Spinal cord (tissue), 9 donors: ENCODE measurements at regions not wholly inside any gene's neighbourhood (a gene's known extent, or its start where the extent isn't known, plus 50 kb on each side); places are given as distances from the start of the nearest gene placed in this dataset.

Experiments used
- DNase-seq, 6 donors: peaks; one replicate each; pipeline versions ENCODE4 v3.0.0 to v3.0.0-alpha.2; 2013 to 2015; ENCODE audit warnings: low spot score in 6 of 6, low read depth in 4 of 6
- H3K27ac ChIP-seq: one replicate; pipeline ENCODE4 v1.5.1; 2013; ENCODE audit warnings: low read depth, low read length, control low read depth
- H3K27me3 ChIP-seq: one replicate; pipeline ENCODE4 v1.6.1; 2013; ENCODE audit warnings: low read length; ENCODE audit not compliant: control insufficient read depth, insufficient read depth
- H3K36me3 ChIP-seq: one replicate; pipeline ENCODE4 v1.6.1; 2013; ENCODE audit warnings: low read length; ENCODE audit not compliant: control insufficient read depth, insufficient read depth
- H3K4me1 ChIP-seq: one replicate; pipeline ENCODE4 v1.6.1; 2013; ENCODE audit warnings: low read length; ENCODE audit not compliant: control insufficient read depth, insufficient read depth
- H3K4me3 ChIP-seq: one replicate; pipeline ENCODE4 v1.5.1; 2013; ENCODE audit warnings: low read depth, low read length, control low read depth
- H3K9me3 ChIP-seq: one replicate; pipeline ENCODE4 v1.6.1; 2013; ENCODE audit warnings: low read length; ENCODE audit not compliant: control insufficient read depth, insufficient read depth
- WGBS: methylation state at CpG from one replicate; pipeline ENCODE4 v1.1.5; 2013; ENCODE audit warnings: missing lambda C conversion rate; ENCODE audit not compliant: insufficient coverage; 5-methylcytosine and 5-hydroxymethylcytosine counted together
- donor health status: healthy.

DNA sequence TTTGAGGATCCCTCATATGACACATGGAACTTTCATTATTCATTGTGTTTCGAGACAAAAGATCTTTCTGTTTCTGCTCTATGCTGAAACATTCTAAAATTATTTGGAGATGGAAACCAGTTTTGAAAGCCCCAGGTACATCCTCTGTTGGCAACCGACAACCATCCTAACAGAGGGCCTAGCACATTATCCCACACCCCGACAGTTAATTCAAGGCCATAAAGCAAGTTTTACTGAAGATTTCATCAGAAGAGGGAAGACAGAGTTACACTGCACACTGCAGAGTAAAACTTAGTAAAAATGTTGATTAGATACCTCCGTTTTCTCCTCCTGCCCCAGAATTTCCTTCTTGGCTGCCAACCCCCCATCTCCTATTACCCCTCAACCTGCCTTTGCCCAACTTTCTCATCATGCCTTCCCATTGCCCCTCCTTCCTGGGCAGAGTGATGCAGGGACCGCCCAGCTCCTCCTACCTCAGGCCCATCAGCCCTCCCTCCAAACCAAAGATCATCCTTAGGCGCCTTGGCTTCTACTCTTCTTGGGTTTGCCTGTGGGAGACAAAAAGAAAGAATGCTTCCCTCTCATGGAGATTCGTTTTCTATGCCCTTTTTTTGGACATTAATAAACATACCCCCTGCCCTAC is 52.9 kb upstream of the CITED4 start:
- Histone ChIP-seq H3K27ac (no peak overlapping the region), H3K9me3 (no peaks in the 10 kb centered on the region), H3K27me3 (no peaks in the 10 kb centered on the region), H3K4me3 (no peak overlapping the region), H3K4me1 (peaks cover 11% of the 10 kb centered on the region), H3K36me3 (no peaks in the 10 kb centered on the region)
- no peak for DNase-seq
- 60% methylated on average over 1 of the region's 7 CpGs for WGBS

DNA sequence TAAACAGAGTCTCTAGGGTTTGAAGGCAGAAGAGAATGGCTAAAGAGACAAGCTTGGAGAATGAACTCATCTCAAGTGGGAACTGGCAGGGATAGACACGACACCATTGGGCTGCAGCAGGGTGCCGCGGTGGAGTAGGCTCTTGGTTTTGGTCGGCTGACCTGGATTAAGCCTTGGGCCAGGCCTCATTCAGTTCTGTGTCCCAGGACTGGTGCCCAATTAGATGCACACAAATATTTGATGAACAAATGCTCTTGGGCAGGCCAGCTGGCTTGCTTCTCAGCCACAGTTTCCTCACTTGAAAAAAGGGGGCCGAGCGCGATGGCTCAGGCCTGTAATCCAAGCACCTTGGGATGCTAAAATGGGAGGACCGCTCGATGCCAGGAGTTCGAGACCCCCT is 53.4 kb upstream of the CITED4 start:
- Histone ChIP-seq H3K27ac (no peak overlapping the region), H3K9me3 (no peaks in the 10 kb centered on the region), H3K36me3 (no peaks in the 10 kb centered on the region), H3K27me3 (no peaks in the 10 kb centered on the region), H3K4me1 (peaks cover 11% of the 10 kb centered on the region), H3K4me3 (no peak overlapping the region)
- WGBS = 88% methylated on average over 4 of the region's 10 CpGs
- no peak for DNase-seq

DNA sequence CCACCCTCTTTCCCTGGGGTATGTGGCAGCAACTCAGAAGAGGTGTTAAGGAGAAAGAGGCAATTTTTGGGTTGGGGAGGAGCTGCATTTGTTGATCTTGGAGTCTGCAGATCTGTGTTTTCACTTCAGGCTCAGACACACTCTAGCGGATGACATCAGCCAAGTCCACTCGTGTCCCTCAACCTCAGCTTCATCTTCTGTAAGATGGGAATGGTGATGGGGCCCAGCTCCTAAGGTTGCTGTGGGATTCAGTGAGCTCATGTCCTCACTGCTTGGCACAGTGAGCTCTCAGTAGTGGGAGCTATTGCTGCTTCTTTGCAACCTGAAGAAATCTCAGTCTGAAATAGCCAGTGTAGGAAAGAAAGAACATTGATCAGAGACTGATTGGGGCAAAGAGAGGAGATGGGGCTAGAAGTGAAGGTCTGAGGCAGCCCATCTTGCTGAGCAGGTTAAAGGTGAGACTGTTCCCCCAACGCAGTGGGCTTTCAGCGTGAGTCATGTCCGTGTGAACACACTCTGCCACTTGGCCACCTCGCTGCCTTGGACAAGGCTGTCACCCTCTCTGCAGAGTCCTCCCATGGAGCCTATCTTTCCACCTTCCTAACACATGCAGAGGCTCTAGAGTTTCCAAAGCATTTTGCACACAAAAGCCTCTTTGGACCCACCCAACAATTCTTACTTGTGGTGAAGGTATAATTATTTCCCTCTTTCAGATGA is 56.0 kb upstream of the CITED4 start:
- 90% methylated on average over 4 of the region's 6 CpGs for WGBS

DNA sequence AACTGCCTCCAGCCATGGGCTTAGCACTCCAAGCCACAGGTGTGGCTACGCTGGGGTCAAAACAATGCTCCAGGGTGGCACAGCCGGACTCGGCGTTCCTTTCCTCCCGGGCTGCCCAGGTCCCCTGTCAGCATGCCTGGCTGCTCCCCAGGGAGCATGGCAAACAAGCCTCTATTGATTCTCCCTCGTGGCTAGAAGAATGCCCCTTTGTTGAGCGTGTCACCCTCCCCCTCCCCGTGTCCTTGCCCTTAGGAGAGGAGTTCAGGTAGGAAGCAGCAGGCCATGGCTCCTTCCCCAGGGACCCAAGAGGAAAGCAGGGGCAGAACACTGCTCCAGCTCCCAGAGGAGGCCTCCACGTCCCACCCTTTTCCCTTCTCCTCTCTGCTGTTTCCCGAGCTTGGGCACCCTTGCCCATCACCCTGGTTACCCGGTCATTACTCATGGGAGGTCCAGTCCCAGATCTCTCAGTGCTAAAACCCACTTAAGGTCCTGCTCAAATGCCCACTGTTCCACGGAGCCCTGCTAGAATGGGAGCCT is 57.4 kb upstream of the CITED4 start:
- Histone ChIP-seq H3K36me3 (no peaks in the 10 kb centered on the region), H3K9me3 (no peaks in the 10 kb centered on the region), H3K4me1 (peaks cover 16% of the 10 kb centered on the region), H3K27me3 (no peaks in the 10 kb centered on the region), H3K4me3 (no peak overlapping the region), H3K27ac (no peak overlapping the region)
- 39% methylated on average over 12 of the region's 12 CpGs for WGBS
- DNase-seq = peak in 2 of 6 donors; percentile 15 to 37

More for the DNA sequence above, 56.0 kb upstream of the CITED4 start:
- no peak overlapping the region for H3K4me3 ChIP-seq
- DNase-seq = no peak
- peaks cover 15% of the 10 kb centered on the region for H3K4me1 ChIP-seq
- H3K9me3 ChIP-seq = no peaks in the 10 kb centered on the region
- H3K36me3 ChIP-seq = no peaks in the 10 kb centered on the region
- no peak overlapping the region for H3K27ac ChIP-seq
- no peaks in the 10 kb centered on the region for H3K27me3 ChIP-seq

DNA sequence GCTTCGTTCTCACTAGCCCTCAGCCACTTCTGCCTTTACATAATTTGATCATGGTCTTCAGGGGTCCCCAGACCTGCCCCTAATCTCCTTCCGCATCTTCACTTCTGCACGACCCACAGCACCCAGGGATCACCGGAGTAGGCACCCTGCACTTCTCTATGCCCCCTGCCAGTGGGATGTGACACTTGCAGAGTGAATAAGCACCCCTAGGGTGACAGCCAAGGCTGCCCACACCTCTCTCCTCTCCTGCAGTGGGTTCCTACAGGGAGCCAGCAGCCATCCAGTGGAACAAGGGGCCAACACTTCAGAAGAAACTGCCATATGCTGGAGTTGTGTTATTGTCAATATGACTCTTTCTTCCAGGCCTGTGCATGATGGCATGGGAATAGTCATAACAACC is 58.0 kb upstream of the CTPS1 start:
- Histone ChIP-seq H3K4me3 (no peak overlapping the region), H3K4me1 (peaks cover 16% of the 10 kb centered on the region), H3K36me3 (no peaks in the 10 kb centered on the region), H3K27ac (no peak overlapping the region), H3K27me3 (no peaks in the 10 kb centered on the region), H3K9me3 (no peaks in the 10 kb centered on the region)
- 88% methylated on average over 4 of the region's 4 CpGs for WGBS
- no peak for DNase-seq

DNA sequence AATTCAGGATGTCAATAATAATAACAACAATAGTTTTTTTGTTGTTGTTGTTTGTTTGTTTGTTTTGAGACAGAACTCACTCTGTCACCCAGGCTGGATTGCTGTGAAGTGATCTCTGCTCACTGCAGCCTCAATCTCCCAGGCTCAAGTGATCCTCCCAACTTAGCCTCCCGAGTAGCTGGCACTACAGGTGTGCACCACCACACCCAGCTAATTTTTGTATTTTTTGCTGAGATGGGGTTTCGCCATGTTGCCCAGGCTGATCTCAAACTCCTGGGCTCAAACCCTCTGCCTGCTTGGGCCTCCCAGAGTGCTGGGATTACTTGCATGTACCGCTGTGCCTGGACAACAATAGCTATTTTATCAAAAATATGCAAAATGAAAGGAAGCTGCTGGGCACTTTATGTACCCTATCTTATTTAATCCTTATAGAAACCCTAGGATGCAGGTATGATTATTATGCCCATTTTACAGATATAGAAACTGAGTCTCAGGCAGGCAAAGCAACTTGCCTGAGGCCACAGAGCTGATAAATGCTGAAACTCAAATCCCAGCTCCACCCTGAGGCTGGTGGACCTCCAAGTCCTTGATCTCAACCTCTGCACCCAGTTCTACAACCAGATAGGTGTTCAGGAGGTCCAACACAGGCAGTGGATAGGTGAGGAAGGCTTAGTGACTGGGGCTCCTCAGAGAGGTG is 57.4 kb upstream of the CTPS1 start:
- peaks cover 16% of the 10 kb centered on the region for H3K4me1 ChIP-seq
- H3K9me3 ChIP-seq = no peaks in the 10 kb centered on the region
- no peak overlapping the region for H3K4me3 ChIP-seq
- no peaks in the 10 kb centered on the region for H3K27me3 ChIP-seq
- H3K27ac ChIP-seq = no peak overlapping the region
- no peaks in the 10 kb centered on the region for H3K36me3 ChIP-seq
- no peak for DNase-seq
- no CpG with 5 or more reads among the region's 3 CpGs for WGBS

DNA sequence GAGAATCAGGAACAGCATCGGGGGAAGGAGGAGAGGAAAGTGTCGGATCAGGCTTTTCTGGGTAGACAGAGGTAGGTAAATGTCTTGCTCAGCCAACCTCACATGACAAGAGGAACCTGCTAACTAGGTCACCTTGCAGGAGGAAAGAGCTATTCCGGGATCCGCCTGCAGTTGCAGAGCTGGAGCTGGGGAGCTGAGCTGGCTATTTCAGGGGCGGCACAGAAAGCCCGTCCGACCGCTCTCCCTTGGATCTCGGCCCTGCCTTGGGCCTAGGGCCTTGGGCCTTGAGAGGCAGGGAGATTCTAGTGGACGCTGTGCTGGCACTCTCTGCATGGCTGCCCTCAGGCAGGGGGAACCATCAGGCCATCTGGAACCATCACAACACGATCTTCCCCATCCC is 56.5 kb upstream of the CTPS1 start:
- H3K27ac ChIP-seq = no peak overlapping the region
- no peaks in the 10 kb centered on the region for H3K36me3 ChIP-seq
- DNase-seq = peak in 1 of 6 donors; percentile 8
- no peaks in the 10 kb centered on the region for H3K27me3 ChIP-seq
- 83% methylated on average over 5 of the region's 11 CpGs for WGBS
- no peak overlapping the region for H3K4me3 ChIP-seq
- peaks cover 16% of the 10 kb centered on the region for H3K4me1 ChIP-seq
- H3K9me3 ChIP-seq = no peaks in the 10 kb centered on the region

DNA sequence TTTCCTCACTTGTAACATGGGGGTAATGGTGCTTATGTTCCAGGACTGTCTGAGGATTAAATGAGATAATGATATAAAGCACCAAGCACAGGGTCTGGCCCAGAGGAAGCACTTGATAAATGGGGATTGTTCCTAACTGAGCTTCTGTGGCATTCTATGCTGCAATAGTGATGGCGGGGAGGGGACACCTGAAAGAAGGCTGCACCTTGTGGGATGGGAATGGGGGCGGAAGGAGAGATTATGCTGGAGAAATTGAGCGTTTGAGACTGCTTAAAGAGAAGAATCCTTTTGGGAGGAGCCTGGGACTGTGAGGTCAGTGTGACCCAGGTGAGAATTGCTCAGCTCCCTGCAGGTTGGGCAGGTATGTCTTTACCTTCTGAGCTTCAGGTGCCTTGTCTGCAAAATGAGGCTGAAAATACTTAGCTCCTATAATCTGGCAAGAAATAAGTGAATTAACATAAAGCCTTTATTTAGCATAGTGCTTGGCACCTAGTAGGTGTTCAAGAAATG is 55.9 kb upstream of the CTPS1 start:
- H3K27ac ChIP-seq = no peak overlapping the region
- peaks cover 16% of the 10 kb centered on the region for H3K4me1 ChIP-seq
- H3K36me3 ChIP-seq = no peaks in the 10 kb centered on the region
- no peaks in the 10 kb centered on the region for H3K9me3 ChIP-seq
- H3K27me3 ChIP-seq = no peaks in the 10 kb centered on the region
- DNase-seq = no peak
- no peak overlapping the region for H3K4me3 ChIP-seq
- 81% methylated on average over 3 of the region's 3 CpGs for WGBS

DNA sequence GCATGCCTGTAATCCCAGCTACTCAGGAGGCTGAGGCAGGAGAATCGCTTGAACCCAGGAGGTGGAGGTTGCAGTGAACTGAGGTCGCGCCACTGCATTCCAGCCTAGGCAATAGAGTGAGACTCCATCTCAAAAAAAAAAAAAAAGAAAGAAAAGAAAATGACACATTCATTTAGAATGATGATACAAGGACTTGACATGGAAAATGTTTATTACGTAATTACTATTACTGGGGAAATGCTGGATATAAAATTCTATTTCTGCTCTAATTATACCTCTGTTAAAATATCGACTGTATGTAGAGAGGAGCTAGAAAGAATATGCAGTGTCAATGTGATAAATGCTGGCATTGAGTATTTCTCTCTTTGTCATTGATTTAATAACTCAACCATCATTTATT is 54.7 kb upstream of the CTPS1 start:
- H3K4me1 ChIP-seq = peaks cover 8% of the 10 kb centered on the region
- WGBS = no CpG with 5 or more reads among the region's 5 CpGs
- no peak overlapping the region for H3K27ac ChIP-seq
- no peaks in the 10 kb centered on the region for H3K9me3 ChIP-seq
- H3K27me3 ChIP-seq = no peaks in the 10 kb centered on the region
- no peaks in the 10 kb centered on the region for H3K36me3 ChIP-seq
- no peak for DNase-seq
- no peak overlapping the region for H3K4me3 ChIP-seq
